G401 (cell line): ENCODE measurements at regions not wholly inside any gene's neighbourhood (a gene's known extent, or its start where the extent isn't known, plus 50 kb on each side); places are given as distances from the start of the nearest gene placed in this dataset.

ENCODE experiments used
- DNase-seq: peaks from one replicate; pipeline ENCODE4 v3.0.0-alpha.2; 2015; ENCODE audit warnings: low spot score
- in situ Hi-C: cut with HindIII; loops from 2 replicates; pipeline ENCODE4 v1.10.0; 2016; ENCODE audit warnings: low sequenced_read_pairs, mixed read lengths

DNA sequence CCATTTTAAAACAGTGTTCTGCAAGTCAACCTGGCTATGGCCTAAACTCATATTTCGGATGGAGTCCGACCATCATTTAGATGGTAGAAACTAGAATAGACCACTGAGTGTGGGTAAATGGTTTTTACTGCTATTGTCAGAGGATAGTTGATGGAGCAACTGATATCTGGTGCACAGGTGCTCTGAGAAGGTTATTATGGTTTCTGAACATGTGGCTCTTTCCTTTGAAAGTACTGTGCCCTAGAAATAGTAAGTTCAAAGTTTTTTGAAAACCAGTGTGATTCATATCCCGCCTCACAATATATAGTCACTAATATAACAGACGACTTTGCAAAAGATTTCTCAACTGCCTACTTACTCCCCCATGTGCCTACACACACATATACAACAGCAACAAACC lies 64.4 kb upstream of the BTG1 start:
- in situ Hi-C loops: no loop called here
- DNase-seq: no peak

GRCh38 chr12:92208613-92209121 lies 63.0 kb upstream of the BTG1 start:
- DNase-seq: no peak
- in situ Hi-C loops: no loop called here

DNA sequence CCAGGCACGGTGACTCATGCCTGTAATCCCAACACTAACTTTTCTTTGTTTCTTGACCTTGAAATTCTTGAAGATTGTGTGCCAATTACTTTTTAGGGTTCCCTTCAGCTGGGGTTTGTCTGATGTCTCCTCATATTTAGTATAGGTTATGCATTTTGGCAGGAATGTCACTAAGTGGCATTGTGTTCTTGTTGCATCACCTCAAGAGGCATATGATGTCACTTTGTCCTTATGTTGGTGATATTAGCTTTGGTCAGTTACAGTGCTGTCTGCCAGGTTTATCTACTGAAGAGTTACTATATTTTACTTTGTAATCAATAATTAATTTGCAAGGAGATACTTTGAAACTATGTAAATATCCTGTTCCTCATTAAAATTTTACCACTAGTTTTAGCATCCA lies 61.0 kb upstream of the BTG1 start:
- in situ Hi-C loops: no loop called here

DNA sequence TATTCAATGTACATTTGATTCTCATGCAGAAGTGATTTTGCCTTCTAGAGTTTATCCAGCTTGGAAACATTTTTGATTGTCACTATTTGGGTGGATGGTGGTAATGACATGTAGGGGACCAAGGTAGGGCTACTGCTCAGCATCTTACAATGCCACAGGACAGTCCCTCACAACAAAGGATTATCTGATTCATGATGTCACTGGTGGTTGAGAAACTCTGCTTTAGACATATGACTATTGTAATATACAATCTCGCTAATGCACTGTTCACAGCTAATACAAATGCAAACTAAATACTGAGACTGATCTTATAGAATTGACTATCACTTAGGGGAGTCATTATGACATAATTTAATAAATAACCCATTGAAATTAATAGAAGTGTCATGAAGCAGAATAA lies 60.4 kb upstream of the BTG1 start:
- no peak for DNase-seq
- in situ Hi-C loops: no loop called here

More for the DNA sequence above, 61.0 kb upstream of the BTG1 start:
- no peak for DNase-seq

- DNase-seq: no peak
- in situ Hi-C loops: no loop called here
Observed at GRCh38 chr12:92199819-92200576, 54.4 kb upstream of the BTG1 start.

DNA sequence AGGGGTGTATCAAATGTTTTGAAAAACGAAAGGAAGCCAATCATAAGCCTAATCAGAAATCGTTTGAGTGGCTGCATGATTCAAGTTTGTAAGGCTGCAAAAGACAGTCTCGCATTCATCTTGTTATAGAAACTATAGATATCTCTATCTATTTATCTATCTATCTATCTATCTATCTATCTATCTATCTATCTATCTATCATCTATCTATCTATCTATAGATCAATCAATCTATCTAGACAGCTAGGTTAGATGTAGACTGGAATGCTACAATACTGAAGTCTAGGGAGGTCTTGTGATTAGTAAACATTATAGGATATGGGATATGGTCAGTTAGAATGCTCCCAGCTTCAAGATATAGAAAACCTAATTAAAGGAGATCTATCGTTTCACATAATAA lies 52.2 kb upstream of the BTG1 start:
- no peak for DNase-seq
- in situ Hi-C loops: no loop called here

- in situ Hi-C loops: no loop called here
- no peak for DNase-seq
Observed at GRCh38 chr12:92196368-92196767, 50.7 kb upstream of the BTG1 start.
